Caco-2 (cell line): ENCODE measurements at regions not wholly inside any gene's neighbourhood (a gene's known extent, or its start where the extent isn't known, plus 50 kb on each side); places are given as distances from the start of the nearest gene placed in this dataset.

Experiments
- BruUV-seq: library from RNA; stranded (reverse); fragments of 400-500 nt; replicated peaks from 2 replicates; lab custom pipeline; 2021; lab: Mats Ljungman, UMichigan
- CTCF ChIA-PET: fragments of 300-600 bp; sonication (Branson Sonifier 250); formaldehyde crosslinking; loops from one replicate; lab custom pipeline; 2022; ENCODE audit warnings: antibody characterized with exemption; lab: Charles Lee
- POLR2A ChIA-PET: fragments of 300-600 bp; sonication (Branson Sonifier 250); formaldehyde crosslinking; loops from one replicate; lab custom pipeline; 2022; ENCODE audit warnings: antibody characterized with exemption; lab: Charles Lee
- DNase-seq, 2 experiments: peaks; one replicate each; pipeline versions ENCODE4 v3.0.0 to v3.0.0-alpha.2; 2020 to 2022
- H3K27me3 ChIP-seq: replicated peaks from 2 replicates; pipeline ENCODE4 v1.6.0; 2011; ENCODE audit warnings: low read length; ENCODE audit not compliant: control insufficient read depth, insufficient read depth
- H3K36me3 ChIP-seq: 2 replicates; pipeline ENCODE4 v1.5.1; 2011; ENCODE audit warnings: low read length; ENCODE audit not compliant: control insufficient read depth, insufficient read depth
- H3K4me1 ChIP-seq: fragments of 250-450 bp; sonication (Bioruptor Pico); 2 replicates; pipeline ENCODE4 v1.5.1; 2020; ENCODE audit warnings: mild to moderate bottlenecking
- H3K4me3 ChIP-seq: 2 replicates; pipeline ENCODE4 v1.5.1; 2011; ENCODE audit warnings: low read depth, mild to moderate bottlenecking, control low read depth, low read length
- H3K9me3 ChIP-seq: fragments of 250-450 bp; sonication (Bioruptor Pico); 2 replicates; pipeline ENCODE4 v1.5.1; 2020; ENCODE audit warnings: mild to moderate bottlenecking, moderate library complexity
- H3K27ac Mint-ChIP-seq: one replicate; pipeline ENCODE4 v1.8.0; 2022; ENCODE audit warnings: mixed read lengths; ENCODE audit not compliant: unreplicated experiment
- H3K27me3 Mint-ChIP-seq: one replicate; pipeline ENCODE4 v1.8.0; 2022; ENCODE audit warnings: mixed read lengths; ENCODE audit not compliant: insufficient read depth, unreplicated experiment
- H3K36me3 Mint-ChIP-seq: one replicate; pipeline ENCODE4 v1.8.0; 2022; ENCODE audit warnings: mild to moderate bottlenecking, mixed read lengths; ENCODE audit not compliant: insufficient read depth, unreplicated experiment
- H3K4me1 Mint-ChIP-seq: one replicate; pipeline ENCODE4 v1.8.0; 2022; ENCODE audit warnings: low read depth, mixed read lengths; ENCODE audit not compliant: unreplicated experiment
- H3K4me3 Mint-ChIP-seq: one replicate; pipeline ENCODE4 v1.8.0; 2022; ENCODE audit warnings: mild to moderate bottlenecking, moderate library complexity, mixed read lengths; ENCODE audit not compliant: unreplicated experiment
- H3K9me3 Mint-ChIP-seq: one replicate; pipeline ENCODE4 v1.8.0; 2022; ENCODE audit warnings: mixed read lengths; ENCODE audit not compliant: unreplicated experiment
- intact Hi-C: fragments of 100-400 bp; cut with micrococcal nuclease; formaldehyde crosslinking; loops from one replicate; pipeline ENCODE4 v1.10.0; 2022; ENCODE audit not compliant: unreplicated experiment
- TF ChIP-seq, protein P1 (sequence below), 2 experiments: fragments of 200-600 bp in 1 of 2; IDR thresholded peaks; 1 replicate in 1 of 2; 2 replicates in 1 of 2; pipeline versions ENCODE4 v1.5.1 to v1.8.0; 2011 to 2022; ENCODE audit warnings: antibody characterized with exemption in 1 of 2, control low read depth in 1 of 2, inconsistent platforms in 1 of 2, low read depth in 1 of 2, low read length in 1 of 2, mild to moderate bottlenecking in 1 of 2, moderate library complexity in 1 of 2; ENCODE audit not compliant: insufficient read depth in 1 of 2, severe bottlenecking in 1 of 2, unreplicated experiment in 1 of 2

DNA sequence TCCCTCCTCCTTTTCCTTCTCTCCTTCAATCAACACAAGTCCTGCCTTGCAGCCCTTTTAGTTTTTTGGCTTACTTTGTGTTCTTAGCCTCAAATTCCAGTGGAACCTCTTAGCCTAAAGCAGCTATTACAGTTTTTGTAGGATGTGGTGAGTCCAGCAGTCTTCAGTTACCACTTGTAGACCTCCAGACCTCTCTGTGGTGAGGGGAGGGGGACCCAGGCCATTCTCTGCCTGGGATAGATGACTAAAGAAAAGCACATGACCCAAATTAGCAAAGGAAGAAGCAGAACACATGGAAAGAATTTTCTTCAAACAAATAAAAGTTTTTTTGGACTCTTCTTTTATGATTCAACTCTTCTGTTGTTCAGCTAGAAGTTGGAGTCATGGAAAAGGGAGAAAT lies 246.5 kb downstream of the HAO1 start:
- no peak for DNase-seq
- Mint-ChIP-seq H3K9me3 (no peaks in the 10 kb centered on the region), H3K27me3 (peaks cover 9% of the 10 kb centered on the region), H3K27ac (no peak overlapping the region), H3K4me1 (peaks cover 7% of the 10 kb centered on the region), H3K36me3 (no peaks in the 10 kb centered on the region), H3K4me3 (no peak overlapping the region)
- POLR2A ChIA-PET = no interaction called here
- H3K4me3 ChIP-seq = no peak overlapping the region
- CTCF ChIA-PET = no interaction called here
- H3K4me1 ChIP-seq = peaks cover 13% of the 10 kb centered on the region
- TF ChIP-seq, protein P1, sequence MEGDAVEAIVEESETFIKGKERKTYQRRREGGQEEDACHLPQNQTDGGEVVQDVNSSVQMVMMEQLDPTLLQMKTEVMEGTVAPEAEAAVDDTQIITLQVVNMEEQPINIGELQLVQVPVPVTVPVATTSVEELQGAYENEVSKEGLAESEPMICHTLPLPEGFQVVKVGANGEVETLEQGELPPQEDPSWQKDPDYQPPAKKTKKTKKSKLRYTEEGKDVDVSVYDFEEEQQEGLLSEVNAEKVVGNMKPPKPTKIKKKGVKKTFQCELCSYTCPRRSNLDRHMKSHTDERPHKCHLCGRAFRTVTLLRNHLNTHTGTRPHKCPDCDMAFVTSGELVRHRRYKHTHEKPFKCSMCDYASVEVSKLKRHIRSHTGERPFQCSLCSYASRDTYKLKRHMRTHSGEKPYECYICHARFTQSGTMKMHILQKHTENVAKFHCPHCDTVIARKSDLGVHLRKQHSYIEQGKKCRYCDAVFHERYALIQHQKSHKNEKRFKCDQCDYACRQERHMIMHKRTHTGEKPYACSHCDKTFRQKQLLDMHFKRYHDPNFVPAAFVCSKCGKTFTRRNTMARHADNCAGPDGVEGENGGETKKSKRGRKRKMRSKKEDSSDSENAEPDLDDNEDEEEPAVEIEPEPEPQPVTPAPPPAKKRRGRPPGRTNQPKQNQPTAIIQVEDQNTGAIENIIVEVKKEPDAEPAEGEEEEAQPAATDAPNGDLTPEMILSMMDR (IDR thresholded peaks at IDR 0.05; ENCODE audit: insufficient read depth in 1 of 2, low read depth in 1 of 2, low read length in 1 of 2, severe bottlenecking in 1 of 2, unreplicated experiment in 1 of 2) = no peak
- H3K27me3 ChIP-seq = no peaks in the 10 kb centered on the region
- no peaks in the 10 kb centered on the region for H3K9me3 ChIP-seq
- H3K36me3 ChIP-seq = no peaks in the 10 kb centered on the region
- intact Hi-C loops = loop anchor here (5.0 kb wide), 1 partner anchor 164 kb away; no protein-coding TSS in a partner anchor
- BruUV-seq = no TSS peak

DNA sequence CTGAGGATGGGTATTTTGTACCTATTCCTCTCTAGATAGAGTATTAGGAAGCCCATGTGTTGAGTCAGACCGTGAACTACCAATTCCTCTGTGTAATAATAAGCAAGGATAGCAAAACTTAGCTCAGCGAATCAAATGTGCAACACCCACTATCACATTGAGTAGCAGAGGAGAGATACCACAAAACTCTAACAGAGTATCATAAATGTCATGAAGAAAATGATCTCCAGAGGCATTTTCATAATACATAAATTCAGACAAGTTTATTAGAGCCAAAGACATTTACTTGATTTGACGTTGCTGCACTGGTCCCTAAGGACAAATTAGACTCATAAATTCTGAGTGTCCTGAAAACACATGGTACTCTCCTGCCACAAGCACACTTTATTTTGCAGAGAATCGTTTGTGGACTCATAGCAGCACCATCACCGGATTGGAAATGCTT lies 245.2 kb downstream of the HAO1 start:
- Histone ChIP-seq H3K4me3 (no peak overlapping the region), H3K27me3 (no peaks in the 10 kb centered on the region), H3K4me1 (peaks cover 13% of the 10 kb centered on the region), H3K36me3 (no peaks in the 10 kb centered on the region), H3K9me3 (no peaks in the 10 kb centered on the region)
- Mint-ChIP-seq H3K27me3 (peaks cover 9% of the 10 kb centered on the region), H3K27ac (no peak overlapping the region), H3K4me1 (peaks cover 7% of the 10 kb centered on the region), H3K36me3 (no peaks in the 10 kb centered on the region), H3K4me3 (no peak overlapping the region), H3K9me3 (no peaks in the 10 kb centered on the region)
- TF ChIP-seq, protein P1 (IDR thresholded peaks at IDR 0.05; ENCODE audit: insufficient read depth in 1 of 2, low read depth in 1 of 2, low read length in 1 of 2, severe bottlenecking in 1 of 2, unreplicated experiment in 1 of 2) = no peak
- no TSS peak for BruUV-seq
- ChIA-PET CTCF (no interaction called here), POLR2A (no interaction called here)
- intact Hi-C loops = no loop called here
- DNase-seq = no peak

DNA sequence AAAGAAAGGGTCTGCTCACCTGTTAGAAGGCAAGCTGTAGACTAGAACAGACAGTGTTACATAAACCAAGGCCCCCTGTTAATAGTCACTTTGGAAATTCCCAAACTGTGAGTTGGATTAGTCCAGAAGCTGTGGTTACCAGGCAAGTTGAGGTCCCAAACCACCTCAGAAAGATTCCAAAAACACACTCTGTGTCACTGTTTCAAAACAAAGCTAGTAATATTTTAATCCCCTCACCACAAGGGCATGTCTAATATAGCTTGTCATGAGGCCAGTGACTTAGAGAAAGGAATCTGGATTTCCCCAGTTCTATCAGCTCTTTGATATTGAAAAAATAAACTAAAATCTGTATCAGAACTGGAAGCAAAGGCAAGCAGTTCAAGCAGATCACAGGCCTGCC lies 244.6 kb downstream of the HAO1 start:
- Histone ChIP-seq H3K36me3 (no peaks in the 10 kb centered on the region), H3K27me3 (no peaks in the 10 kb centered on the region), H3K4me1 (peaks cover 13% of the 10 kb centered on the region), H3K9me3 (no peaks in the 10 kb centered on the region), H3K4me3 (no peak overlapping the region)
- TF ChIP-seq, protein P1 (IDR thresholded peaks at IDR 0.05; ENCODE audit: insufficient read depth in 1 of 2, low read depth in 1 of 2, low read length in 1 of 2, severe bottlenecking in 1 of 2, unreplicated experiment in 1 of 2) = no peak
- POLR2A ChIA-PET = no interaction called here
- H3K27ac Mint-ChIP-seq = no peak overlapping the region
- H3K9me3 Mint-ChIP-seq = no peaks in the 10 kb centered on the region
- H3K4me1 Mint-ChIP-seq = peaks cover 7% of the 10 kb centered on the region
- CTCF ChIA-PET = no interaction called here
- intact Hi-C loops = no loop called here
- H3K36me3 Mint-ChIP-seq = no peaks in the 10 kb centered on the region
- peaks cover 10% of the 10 kb centered on the region for H3K27me3 Mint-ChIP-seq
- no peak for DNase-seq
- no TSS peak for BruUV-seq
- no peak overlapping the region for H3K4me3 Mint-ChIP-seq
